Thyroid gland (tissue), 4 donors: ENCODE measurements at regions not wholly inside any gene's neighbourhood (a gene's known extent, or its start where the extent isn't known, plus 50 kb on each side); places are given as distances from the start of the nearest gene placed in this dataset.

Experiments used
- CTCF ChIP-seq, 6 experiments: fragments of 200-600 bp in 3 of 6; fragments of 450-650 bp in 3 of 6; sonication (generic) in 3 of 6; IDR thresholded peaks; one replicate each; pipeline ENCODE4 v1.5.1; 2016 to 2019; ENCODE audit warnings: antibody characterized with exemption in 6 of 6, mild to moderate bottlenecking in 2 of 6, inconsistent platforms in 1 of 6, moderate library complexity in 1 of 6
- POLR2A ChIP-seq, 2 donors: fragments of 450-650 bp; IDR thresholded peaks; one replicate each; pipeline ENCODE4 v1.6.1; 2017; ENCODE audit warnings: antibody characterized with exemption in 2 of 2, mild to moderate bottlenecking in 2 of 2, moderate library complexity in 1 of 2

- TF ChIP-seq POLR2A (IDR thresholded peaks at IDR 0.05) (no peak), CTCF (IDR thresholded peaks at IDR 0.05) (no peak)
Measured at GRCh38 chr20:56697476-56697875, 68.4 kb downstream of the TFAP2C start.
